Activated B cell treated with CpG ODN at 0.5 μM for 24 hours (primary cell): ENCODE measurements at regions not wholly inside any gene's neighbourhood (a gene's known extent, or its start where the extent isn't known, plus 50 kb on each side); places are given as distances from the start of the nearest gene placed in this dataset.

Experiments used
- ATAC-seq: fragments of 200-7000 bp; cut with Tn5 transposase; one replicate; pipeline ENCODE4 v1.10.0; 2021; ENCODE audit warnings: low read depth, mild to moderate bottlenecking, moderate library complexity
- CTCF ChIA-PET: fragments of 350-600 bp; sonication (Branson Sonifier 250); formaldehyde crosslinking; loops from one replicate; lab custom pipeline; 2021; ENCODE audit warnings: antibody characterized with exemption; lab: Charles Lee
- POLR2A ChIA-PET: fragments of 350-600 bp; sonication (Branson Sonifier 250); formaldehyde crosslinking; loops from one replicate; lab custom pipeline; 2021; ENCODE audit warnings: antibody characterized with exemption; lab: Charles Lee
- DNase-seq: peaks from one replicate; pipeline ENCODE4 v3.0.0; 2022
- H3K27ac Mint-ChIP-seq: one replicate; pipeline ENCODE4 v1.8.0; 2020; ENCODE audit warnings: mixed read lengths
- H3K27me3 Mint-ChIP-seq: one replicate; pipeline ENCODE4 v1.8.0; 2021; ENCODE audit warnings: mixed read lengths
- H3K36me3 Mint-ChIP-seq: one replicate; pipeline ENCODE4 v1.8.0; 2021; ENCODE audit warnings: low read depth, mixed read lengths
- H3K4me1 Mint-ChIP-seq: one replicate; pipeline ENCODE4 v1.8.0; 2021; ENCODE audit warnings: mixed read lengths
- H3K4me3 Mint-ChIP-seq: one replicate; pipeline ENCODE4 v1.8.0; 2020; ENCODE audit warnings: mild to moderate bottlenecking, mixed read lengths
- H3K9me3 Mint-ChIP-seq: one replicate; pipeline ENCODE4 v1.8.0; 2020; ENCODE audit warnings: mixed read lengths
- CTCF ChIP-seq: fragments of 200-600 bp; IDR thresholded peaks from one replicate; pipeline ENCODE4 v1.8.0; 2022; ENCODE audit warnings: antibody characterized with exemption, mild to moderate bottlenecking
- intact Hi-C: fragments of 100-400 bp; cut with micrococcal nuclease; formaldehyde crosslinking; loops from one replicate; pipeline ENCODE4 v1.15.1; 2024

- no peaks in the 10 kb centered on the region for H3K36me3 Mint-ChIP-seq
- CTCF ChIA-PET, result no interaction called here
- no peak overlapping the region for H3K27ac Mint-ChIP-seq
- intact Hi-C loops, result no loop called here
- POLR2A ChIA-PET, result no interaction called here
- TF ChIP-seq CTCF, result no peak
- no peaks in the 10 kb centered on the region for H3K4me1 Mint-ChIP-seq
- H3K27me3 Mint-ChIP-seq, result no peaks in the 10 kb centered on the region
- peaks cover 11% of the 10 kb centered on the region for H3K9me3 Mint-ChIP-seq
- H3K4me3 Mint-ChIP-seq, result no peak overlapping the region
- DNase-seq, result no peak
- ATAC-seq, result no peak
Measured at GRCh38 chr4:181777518-181777917, 465.7 kb upstream of the TENM3 start.

GRCh38 chr4:181784881-181785280 is 458.3 kb upstream of the TENM3 start:
- H3K9me3 Mint-ChIP-seq, result peaks cover 11% of the 10 kb centered on the region
- no peak for ATAC-seq
- H3K36me3 Mint-ChIP-seq, result no peaks in the 10 kb centered on the region
- no peaks in the 10 kb centered on the region for H3K4me1 Mint-ChIP-seq
- no peak overlapping the region for H3K27ac Mint-ChIP-seq
- ChIA-PET CTCF (no interaction called here), POLR2A (no interaction called here)
- no peaks in the 10 kb centered on the region for H3K27me3 Mint-ChIP-seq
- intact Hi-C loops, result no loop called here
- H3K4me3 Mint-ChIP-seq, result no peak overlapping the region
- no peak for TF ChIP-seq CTCF
- DNase-seq, result no peak

- TF ChIP-seq CTCF, result no peak
- intact Hi-C loops, result no loop called here
- no peak overlapping the region for H3K4me3 Mint-ChIP-seq
- no peaks in the 10 kb centered on the region for H3K4me1 Mint-ChIP-seq
- ATAC-seq (no peak), DNase-seq (no peak)
- no peak overlapping the region for H3K27ac Mint-ChIP-seq
- ChIA-PET CTCF (no interaction called here), POLR2A (no interaction called here)
- H3K36me3 Mint-ChIP-seq, result no peaks in the 10 kb centered on the region
- H3K27me3 Mint-ChIP-seq, result no peaks in the 10 kb centered on the region
- H3K9me3 Mint-ChIP-seq, result peaks cover 6% of the 10 kb centered on the region
Measured at GRCh38 chr4:181792641-181793040, 450.6 kb upstream of the TENM3 start.

- Mint-ChIP-seq H3K27me3 (no peaks in the 10 kb centered on the region), H3K9me3 (peaks cover 6% of the 10 kb centered on the region), H3K4me3 (no peak overlapping the region), H3K4me1 (no peaks in the 10 kb centered on the region), H3K36me3 (no peaks in the 10 kb centered on the region), H3K27ac (no peak overlapping the region)
- ChIA-PET POLR2A (no interaction called here), CTCF (no interaction called here)
- DNase-seq, result no peak
- ATAC-seq, result no peak
- intact Hi-C loops, result no loop called here
- no peak for TF ChIP-seq CTCF
Measured at GRCh38 chr4:181793096-181793495, 450.1 kb upstream of the TENM3 start.

- TF ChIP-seq CTCF, result no peak
- H3K36me3 Mint-ChIP-seq, result no peaks in the 10 kb centered on the region
- H3K27ac Mint-ChIP-seq, result no peak overlapping the region
- H3K4me1 Mint-ChIP-seq, result no peaks in the 10 kb centered on the region
- H3K27me3 Mint-ChIP-seq, result no peaks in the 10 kb centered on the region
- ATAC-seq, result no peak
- peaks cover 6% of the 10 kb centered on the region for H3K9me3 Mint-ChIP-seq
- ChIA-PET POLR2A (no interaction called here), CTCF (no interaction called here)
- intact Hi-C loops, result no loop called here
- H3K4me3 Mint-ChIP-seq, result no peak overlapping the region
- no peak for DNase-seq
Measured at GRCh38 chr4:181796502-181796901, 446.7 kb upstream of the TENM3 start.
